Suprapubic skin (tissue), 4 donors: ENCODE measurements at regions not wholly inside any gene's neighbourhood (a gene's known extent, or its start where the extent isn't known, plus 50 kb on each side); places are given as distances from the start of the nearest gene placed in this dataset.

ENCODE experiments used
- DNase-seq, 2 donors: peaks; one replicate each; pipeline ENCODE4 v3.0.0-alpha.2; 2019; ENCODE audit warnings: low spot score in 2 of 2
- H3K27ac ChIP-seq: fragments of 200-600 bp; sonication (generic); one replicate; pipeline ENCODE4 v1.5.1; 2019
- H3K27me3 ChIP-seq: fragments of 200-600 bp; sonication (generic); one replicate; pipeline ENCODE4 v1.5.1; 2019
- H3K36me3 ChIP-seq: fragments of 200-600 bp; sonication (generic); one replicate; pipeline ENCODE4 v1.5.1; 2019
- H3K4me1 ChIP-seq: fragments of 200-600 bp; sonication (generic); one replicate; pipeline ENCODE4 v1.5.1; 2019
- H3K4me3 ChIP-seq: fragments of 200-600 bp; sonication (generic); one replicate; pipeline ENCODE4 v1.5.1; 2019; ENCODE audit warnings: mild to moderate bottlenecking
- H3K9me3 ChIP-seq: fragments of 200-600 bp; sonication (generic); one replicate; pipeline ENCODE4 v1.5.1; 2019
- EP300 ChIP-seq: sonication (generic); formaldehyde crosslinking; IDR thresholded peaks from one replicate; pipeline ENCODE4 v1.6.1; 2017; ENCODE audit warnings: antibody characterized with exemption
- POLR2A ChIP-seq, 2 donors: fragments of 450-650 bp; IDR thresholded peaks; one replicate each; pipeline ENCODE4 v1.6.1; 2017; ENCODE audit warnings: antibody characterized with exemption in 2 of 2, mild to moderate bottlenecking in 2 of 2, moderate library complexity in 2 of 2
- POLR2AphosphoS5 ChIP-seq, 3 donors: sonication (generic); formaldehyde crosslinking; IDR thresholded peaks; one replicate each; pipeline ENCODE4 v1.6.1; 2017; ENCODE audit warnings: antibody characterized with exemption in 3 of 3
- WGBS: methylation state at CpG from one replicate; pipeline ENCODE4 v1.1.5; 2018; 5-methylcytosine and 5-hydroxymethylcytosine counted together
- TF ChIP-seq, protein P1 (sequence below), 2 donors: fragments of 200-600 bp in 1 of 2; fragments of 450-650 bp in 1 of 2; sonication (generic) in 1 of 2; IDR thresholded peaks; one replicate each; pipeline ENCODE4 v1.5.1; 2016 to 2019; ENCODE audit warnings: antibody characterized with exemption in 2 of 2, mild to moderate bottlenecking in 1 of 2, moderate library complexity in 1 of 2

DNA sequence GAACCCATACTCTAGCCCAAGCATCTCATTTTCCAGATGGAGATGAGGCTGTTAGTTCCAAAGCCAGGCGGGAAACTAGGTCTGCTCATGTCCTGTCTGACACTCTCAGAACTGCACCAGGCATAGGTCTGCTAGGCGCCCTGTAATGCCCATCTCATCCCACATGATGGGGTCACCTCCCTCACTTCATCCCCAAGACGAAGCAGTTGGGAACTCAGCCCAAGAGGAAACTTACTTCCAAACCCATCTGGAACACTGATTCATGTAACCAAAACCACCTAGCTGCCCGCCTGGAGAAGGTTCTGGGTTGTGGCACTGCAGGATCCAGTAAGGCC lies 84.0 kb upstream of the PRNP start:
- Histone ChIP-seq H3K27me3 (peaks cover 16% of the 10 kb centered on the region), H3K36me3 (no peaks in the 10 kb centered on the region), H3K9me3 (no peaks in the 10 kb centered on the region), H3K4me1 (peaks cover 5% of the 10 kb centered on the region), H3K27ac (no peak overlapping the region), H3K4me3 (no peak overlapping the region)
- no peak for DNase-seq
- WGBS: 62% methylated on average over 4 of the region's 4 CpGs
- no peak for TF ChIP-seq POLR2A (IDR thresholded peaks at IDR 0.05)
- TF ChIP-seq, protein P1, sequence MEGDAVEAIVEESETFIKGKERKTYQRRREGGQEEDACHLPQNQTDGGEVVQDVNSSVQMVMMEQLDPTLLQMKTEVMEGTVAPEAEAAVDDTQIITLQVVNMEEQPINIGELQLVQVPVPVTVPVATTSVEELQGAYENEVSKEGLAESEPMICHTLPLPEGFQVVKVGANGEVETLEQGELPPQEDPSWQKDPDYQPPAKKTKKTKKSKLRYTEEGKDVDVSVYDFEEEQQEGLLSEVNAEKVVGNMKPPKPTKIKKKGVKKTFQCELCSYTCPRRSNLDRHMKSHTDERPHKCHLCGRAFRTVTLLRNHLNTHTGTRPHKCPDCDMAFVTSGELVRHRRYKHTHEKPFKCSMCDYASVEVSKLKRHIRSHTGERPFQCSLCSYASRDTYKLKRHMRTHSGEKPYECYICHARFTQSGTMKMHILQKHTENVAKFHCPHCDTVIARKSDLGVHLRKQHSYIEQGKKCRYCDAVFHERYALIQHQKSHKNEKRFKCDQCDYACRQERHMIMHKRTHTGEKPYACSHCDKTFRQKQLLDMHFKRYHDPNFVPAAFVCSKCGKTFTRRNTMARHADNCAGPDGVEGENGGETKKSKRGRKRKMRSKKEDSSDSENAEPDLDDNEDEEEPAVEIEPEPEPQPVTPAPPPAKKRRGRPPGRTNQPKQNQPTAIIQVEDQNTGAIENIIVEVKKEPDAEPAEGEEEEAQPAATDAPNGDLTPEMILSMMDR (IDR thresholded peaks at IDR 0.05): no peak
- no peak for TF ChIP-seq EP300
- TF ChIP-seq POLR2AphosphoS5 (IDR thresholded peaks at IDR 0.05): no peak

DNA sequence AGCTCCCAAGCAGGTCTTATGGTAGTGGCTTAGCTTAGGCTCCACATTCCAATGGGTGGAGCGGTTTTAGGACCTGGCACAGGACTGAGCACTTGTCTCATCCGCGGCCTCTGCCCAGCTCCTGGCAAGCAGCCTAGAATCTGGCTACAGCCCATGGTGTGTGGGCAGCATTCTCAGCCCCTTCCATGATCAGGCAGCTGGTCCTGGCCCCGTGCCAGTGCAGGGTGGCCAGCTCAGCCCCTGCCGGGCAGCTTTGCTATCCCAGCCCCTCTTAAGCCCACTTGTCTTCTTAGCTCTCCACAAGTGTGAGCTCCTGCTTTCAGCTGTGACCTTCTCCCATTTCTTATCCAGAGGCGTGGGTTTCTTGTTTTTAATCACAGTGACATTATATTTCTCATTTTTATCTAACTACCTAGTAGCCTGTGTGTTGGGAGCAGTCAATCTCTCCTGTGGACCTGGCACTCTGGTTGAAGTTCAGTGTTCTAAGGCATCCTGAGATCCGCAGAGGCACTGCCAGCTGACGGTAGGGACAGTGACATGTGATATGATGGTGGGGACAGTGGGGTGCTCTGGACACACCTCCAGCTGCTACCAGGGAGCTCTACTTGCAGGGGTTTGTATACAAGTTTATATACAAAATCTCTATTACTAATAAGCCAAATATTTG lies 84.5 kb upstream of the PRNP start:
- Histone ChIP-seq H3K27ac (no peak overlapping the region), H3K36me3 (no peaks in the 10 kb centered on the region), H3K4me3 (no peak overlapping the region), H3K27me3 (peaks cover 17% of the 10 kb centered on the region), H3K9me3 (no peaks in the 10 kb centered on the region), H3K4me1 (peaks cover 5% of the 10 kb centered on the region)
- TF ChIP-seq, protein P1 (IDR thresholded peaks at IDR 0.05): no peak
- TF ChIP-seq POLR2AphosphoS5 (IDR thresholded peaks at IDR 0.05) (no peak), POLR2A (IDR thresholded peaks at IDR 0.05) (no peak), EP300 (no peak)
- WGBS: 35% methylated on average over 8 of the region's 8 CpGs
- DNase-seq: no peak

DNA sequence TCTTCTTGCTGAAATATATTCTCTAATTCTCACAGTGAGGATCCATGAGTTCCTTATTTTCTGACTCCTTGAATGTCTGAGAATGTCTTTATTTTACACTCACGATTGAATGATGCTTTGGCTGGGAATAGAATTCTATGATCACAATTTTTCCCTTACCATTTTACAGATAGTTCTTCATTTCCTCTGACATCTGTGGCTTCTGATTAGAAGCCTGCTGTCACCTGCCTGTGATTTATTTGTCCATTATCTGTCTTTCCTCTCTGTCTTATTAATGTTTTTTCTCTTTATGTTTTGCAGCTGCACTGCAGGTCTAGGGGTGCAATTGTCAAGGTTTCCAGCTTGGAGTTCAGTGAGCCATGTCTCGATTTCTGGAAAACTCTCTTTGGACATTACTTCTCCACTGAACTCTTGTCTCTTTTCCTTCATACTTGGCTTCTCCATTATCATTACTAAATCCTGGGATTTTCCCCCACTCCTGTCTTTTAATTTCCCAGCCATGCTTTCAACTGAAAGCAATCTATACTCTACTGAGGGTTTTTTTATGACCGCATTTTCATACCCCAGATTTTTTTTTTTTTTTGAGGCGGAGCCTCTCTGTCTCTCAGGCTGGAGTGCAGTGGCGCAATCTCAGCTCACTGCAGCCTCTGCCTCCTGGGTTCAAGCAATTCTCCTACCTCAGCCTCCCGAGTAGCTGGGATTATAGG lies 85.8 kb upstream of the PRNP start:
- no peak for DNase-seq
- H3K4me1 ChIP-seq: peaks cover 5% of the 10 kb centered on the region
- TF ChIP-seq EP300 (no peak), POLR2A (IDR thresholded peaks at IDR 0.05) (no peak), POLR2AphosphoS5 (IDR thresholded peaks at IDR 0.05) (no peak)
- TF ChIP-seq, protein P1 (IDR thresholded peaks at IDR 0.05): no peak
- no peaks in the 10 kb centered on the region for H3K9me3 ChIP-seq
- H3K27me3 ChIP-seq: peaks cover 17% of the 10 kb centered on the region
- H3K4me3 ChIP-seq: no peak overlapping the region
- no peak overlapping the region for H3K27ac ChIP-seq
- WGBS: 69% methylated on average over 6 of the region's 6 CpGs
- H3K36me3 ChIP-seq: no peaks in the 10 kb centered on the region

DNA sequence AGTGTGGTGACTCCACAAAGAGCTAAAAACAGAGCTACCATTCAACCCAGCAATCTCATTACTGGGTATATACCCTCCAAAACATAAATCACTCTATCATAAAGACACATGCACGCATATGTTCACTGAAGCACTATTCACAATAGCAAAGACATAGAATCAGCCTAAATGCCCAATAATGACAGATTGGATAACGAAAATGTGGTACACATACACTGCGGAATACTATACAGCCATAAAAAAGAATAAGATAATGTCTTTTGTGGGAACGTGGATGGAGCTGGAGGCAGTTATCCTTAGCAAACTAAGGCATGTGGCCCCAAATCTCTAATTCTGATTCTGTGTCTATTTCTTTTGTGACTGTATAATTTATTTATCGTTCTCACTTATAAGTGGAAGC lies 89.0 kb upstream of the PRNP start:
- 92% methylated on average over 5 of the region's 5 CpGs for WGBS
- Histone ChIP-seq H3K27ac (no peak overlapping the region), H3K4me3 (no peak overlapping the region), H3K4me1 (peaks cover 11% of the 10 kb centered on the region), H3K27me3 (peaks cover 17% of the 10 kb centered on the region), H3K9me3 (no peaks in the 10 kb centered on the region), H3K36me3 (no peaks in the 10 kb centered on the region)
- DNase-seq: no peak
- TF ChIP-seq EP300 (no peak), POLR2AphosphoS5 (IDR thresholded peaks at IDR 0.05) (no peak), POLR2A (IDR thresholded peaks at IDR 0.05) (no peak)
- TF ChIP-seq, protein P1 (IDR thresholded peaks at IDR 0.05): no peak

DNA sequence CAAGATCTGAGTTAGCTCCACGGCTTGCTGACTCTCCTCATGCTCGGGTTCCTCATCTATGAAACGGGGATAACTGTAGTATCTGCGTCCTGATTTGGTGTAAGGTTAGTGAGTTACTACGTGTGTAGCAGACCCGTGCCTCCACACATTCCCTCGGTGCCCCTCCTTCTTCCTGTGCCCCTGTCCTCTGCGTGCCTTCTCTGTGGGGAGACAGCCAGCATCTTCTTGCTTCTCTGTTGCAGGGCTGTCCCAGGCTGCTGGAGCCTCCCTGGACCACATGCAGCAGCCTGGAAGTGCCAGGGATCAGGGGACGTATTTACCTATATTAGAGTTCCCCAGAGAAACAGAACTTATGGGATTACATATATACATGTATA lies 93.1 kb upstream of the PRNP start:
- 73% methylated on average over 9 of the region's 9 CpGs for WGBS
- H3K4me3 ChIP-seq: no peak overlapping the region

More for the DNA sequence above, 93.1 kb upstream of the PRNP start:
- Histone ChIP-seq H3K27ac (no peak overlapping the region), H3K9me3 (no peaks in the 10 kb centered on the region), H3K4me1 (peaks cover 8% of the 10 kb centered on the region), H3K36me3 (no peaks in the 10 kb centered on the region), H3K27me3 (peaks cover 6% of the 10 kb centered on the region)
- no peak for DNase-seq
- TF ChIP-seq POLR2A (IDR thresholded peaks at IDR 0.05) (no peak), POLR2AphosphoS5 (IDR thresholded peaks at IDR 0.05) (no peak), EP300 (no peak)
- TF ChIP-seq, protein P1 (IDR thresholded peaks at IDR 0.05): no peak
